Tibial artery (tissue), 4 donors: ENCODE measurements at regions not wholly inside any gene's neighbourhood (a gene's known extent, or its start where the extent isn't known, plus 50 kb on each side); places are given as distances from the start of the nearest gene placed in this dataset.

Experiments
- DNase-seq, 2 donors: peaks; one replicate each; pipeline ENCODE4 v3.0.0-alpha.2; 2019
- H3K27ac ChIP-seq, 2 donors: fragments of 200-600 bp; sonication (generic) in 1 of 2; 1 replicate in 1 of 2; 2 replicates in 1 of 2; pipeline ENCODE4 v1.5.1; 2018 to 2019; ENCODE audit warnings: mild to moderate bottlenecking in 1 of 2
- H3K27me3 ChIP-seq, 2 donors: fragments of 200-600 bp; sonication (generic) in 1 of 2; one replicate each; pipeline versions ENCODE4 v1.5.1 to v1.6.0; 2016 to 2019
- H3K36me3 ChIP-seq, 3 donors: fragments of 200-600 bp; sonication (generic) in 2 of 3; one replicate each; pipeline ENCODE4 v1.5.1; 2016 to 2019; ENCODE audit warnings: mild to moderate bottlenecking in 2 of 3
- H3K4me1 ChIP-seq, 4 donors: fragments of 200-600 bp; sonication (generic) in 2 of 4; 1 replicate in 3 of 4; 2 replicates in 1 of 4; pipeline ENCODE4 v1.5.1; 2016 to 2019
- H3K4me3 ChIP-seq, 2 donors: fragments of 200-600 bp; sonication (generic) in 1 of 2; 1 replicate in 1 of 2; 2 replicates in 1 of 2; pipeline ENCODE4 v1.5.1; 2018 to 2019; ENCODE audit warnings: mild to moderate bottlenecking in 2 of 2
- H3K9me3 ChIP-seq, 3 donors: fragments of 200-600 bp; sonication (generic) in 1 of 3; one replicate each; pipeline ENCODE4 v1.5.1; 2016 to 2019
- CTCF ChIP-seq, 2 experiments: fragments of 200-600 bp in 1 of 2; fragments of 450-650 bp in 1 of 2; IDR thresholded peaks; one replicate each; pipeline ENCODE4 v1.5.1; 2017 to 2019; ENCODE audit warnings: antibody characterized with exemption in 2 of 2, mild to moderate bottlenecking in 1 of 2, moderate library complexity in 1 of 2
- intact Hi-C: fragments of 100-400 bp; cut with DNase I; formaldehyde crosslinking; loops from one replicate; pipeline ENCODE4 v1.15.0; 2023; ENCODE audit warnings: low total_unique reads

GRCh38 chr9:104247899-104248460 is 153.9 kb downstream of the SMC2 start:
- Histone ChIP-seq H3K4me3 (no peak overlapping the region), H3K36me3 (no peaks in the 10 kb centered on the region), H3K27me3 (no peaks in the 10 kb centered on the region), H3K27ac (no peak overlapping the region), H3K9me3 (no peaks in the 10 kb centered on the region), H3K4me1 (no peaks in the 10 kb centered on the region)
- no peak for TF ChIP-seq CTCF (IDR thresholded peaks at IDR 0.05)
- DNase-seq: no peak
- intact Hi-C loops: no loop called here

GRCh38 chr9:104256031-104256695 is 162.1 kb downstream of the SMC2 start:
- H3K36me3 ChIP-seq: no peaks in the 10 kb centered on the region
- no peaks in the 10 kb centered on the region for H3K4me1 ChIP-seq
- DNase-seq: no peak
- H3K27me3 ChIP-seq: no peaks in the 10 kb centered on the region
- H3K27ac ChIP-seq: no peak overlapping the region
- no peak overlapping the region for H3K4me3 ChIP-seq
- peaks cover 0 to 4% (median 0%) of the 10 kb centered on the region in 3 donors for H3K9me3 ChIP-seq
- no peak for TF ChIP-seq CTCF (IDR thresholded peaks at IDR 0.05)
- intact Hi-C loops: no loop called here

- Histone ChIP-seq H3K27ac (no peak overlapping the region), H3K36me3 (no peaks in the 10 kb centered on the region), H3K27me3 (no peaks in the 10 kb centered on the region), H3K9me3 (peaks cover 0 to 4% (median 0%) of the 10 kb centered on the region in 3 donors), H3K4me1 (no peaks in the 10 kb centered on the region), H3K4me3 (no peak overlapping the region)
- DNase-seq: no peak
- intact Hi-C loops: no loop called here
- TF ChIP-seq CTCF (IDR thresholded peaks at IDR 0.05): no peak
These were observed 162.6 kb downstream of the SMC2 start for GRCh38 chr9:104256696-104257062.

GRCh38 chr9:104258296-104259011 is 164.3 kb downstream of the SMC2 start:
- no peak for TF ChIP-seq CTCF (IDR thresholded peaks at IDR 0.05)
- no peak overlapping the region for H3K27ac ChIP-seq
- DNase-seq: no peak
- no peaks in the 10 kb centered on the region for H3K27me3 ChIP-seq
- H3K4me3 ChIP-seq: no peak overlapping the region
- peaks cover 0 to 4% (median 0%) of the 10 kb centered on the region in 3 donors for H3K9me3 ChIP-seq
- no peaks in the 10 kb centered on the region for H3K36me3 ChIP-seq
- intact Hi-C loops: no loop called here
- H3K4me1 ChIP-seq: no peaks in the 10 kb centered on the region

- no peaks in the 10 kb centered on the region for H3K4me1 ChIP-seq
- no peaks in the 10 kb centered on the region for H3K27me3 ChIP-seq
- TF ChIP-seq CTCF (IDR thresholded peaks at IDR 0.05): no peak
- H3K4me3 ChIP-seq: no peak overlapping the region
- peaks cover 0 to 4% (median 0%) of the 10 kb centered on the region in 3 donors for H3K9me3 ChIP-seq
- no peaks in the 10 kb centered on the region for H3K36me3 ChIP-seq
- intact Hi-C loops: no loop called here
- no peak for DNase-seq
- no peak overlapping the region for H3K27ac ChIP-seq
These were observed 165.9 kb downstream of the SMC2 start for GRCh38 chr9:104260004-104260403.
